HG03108 (cell line): ENCODE measurements at regions not wholly inside any gene's neighbourhood (a gene's known extent, or its start where the extent isn't known, plus 50 kb on each side); places are given as distances from the start of the nearest gene placed in this dataset.
"Not testable (repeated sequence)": the region's sequence is repeated elsewhere in the genome, so short reads cannot be mapped to it uniquely, and the experiment has no call there.

ENCODE experiments used
- ATAC-seq: cut with Tn5 transposase; IDR thresholded peaks from one replicate; pipeline ENCODE4 v1.9.1; 2021; ENCODE audit warnings: moderate library complexity; ENCODE audit not compliant: unreplicated experiment

GRCh38 chr20:24418731-24419130, 50.7 kb upstream of the SYNDIG1 start:
- ATAC-seq = no peak

- ATAC-seq = no peak
Measured at GRCh38 chr20:24417485-24417884, 51.9 kb upstream of the SYNDIG1 start.

- ATAC-seq = not testable (repeated sequence)
Measured at GRCh38 chr20:24415444-24415843, 54.0 kb upstream of the SYNDIG1 start.

GRCh38 chr20:24411834-24412216, 57.6 kb upstream of the SYNDIG1 start:
- no peak for ATAC-seq

GRCh38 chr20:24411003-24411833, 58.2 kb upstream of the SYNDIG1 start:
- no peak for ATAC-seq

GRCh38 chr20:24407151-24407550, 62.3 kb upstream of the SYNDIG1 start:
- ATAC-seq = no peak

- no peak for ATAC-seq
Measured at GRCh38 chr20:24406750-24407149, 62.7 kb upstream of the SYNDIG1 start.

- ATAC-seq = no peak
Measured at GRCh38 chr20:24406251-24406650, 63.2 kb upstream of the SYNDIG1 start.

GRCh38 chr20:24405810-24406209, 63.6 kb upstream of the SYNDIG1 start:
- no peak for ATAC-seq

- no peak for ATAC-seq
Measured at GRCh38 chr20:24403406-24403805, 66.0 kb upstream of the SYNDIG1 start.

GRCh38 chr20:24402188-24402587, 67.2 kb upstream of the SYNDIG1 start:
- ATAC-seq = no peak

GRCh38 chr20:24395151-24395550, 74.3 kb upstream of the SYNDIG1 start:
- no peak for ATAC-seq

- ATAC-seq = no peak
Measured at GRCh38 chr20:24393903-24394302, 75.5 kb upstream of the SYNDIG1 start.

- ATAC-seq = no peak
Measured at GRCh38 chr20:24392612-24393011, 76.8 kb upstream of the SYNDIG1 start.

GRCh38 chr20:24389686-24390085, 79.7 kb upstream of the SYNDIG1 start:
- no peak for ATAC-seq

GRCh38 chr20:24388828-24389380, 80.5 kb upstream of the SYNDIG1 start:
- ATAC-seq = no peak

- no peak for ATAC-seq
Measured at GRCh38 chr20:24385547-24385946, 83.9 kb upstream of the SYNDIG1 start.

- no peak for ATAC-seq
Measured at GRCh38 chr20:24384865-24385264, 84.6 kb upstream of the SYNDIG1 start.

- no peak for ATAC-seq
Measured at GRCh38 chr20:24382743-24383142, 86.7 kb upstream of the SYNDIG1 start.

- ATAC-seq = no peak
Measured at GRCh38 chr20:24382331-24382730, 87.1 kb upstream of the SYNDIG1 start.

- no peak for ATAC-seq
Measured at GRCh38 chr20:24381886-24382285, 87.5 kb upstream of the SYNDIG1 start.

- no peak for ATAC-seq
Measured at GRCh38 chr20:24379484-24379927, 89.9 kb upstream of the SYNDIG1 start.
